ENCODE measurements at regions not wholly inside any gene's neighbourhood (a gene's known extent, or its start where the extent isn't known, plus 50 kb on each side); places are given as distances from the start of the nearest gene placed in this dataset.
A peak's percentile ranks its signal among the peaks of the same experiment; 100 is the strongest.

- DNase-seq (ENCODE audit: low read depth) (no peak), FAIRE-seq (no peak)
- no peaks in the 10 kb centered on the region for H3K36me3 ChIP-seq (ENCODE audit: control insufficient read depth, insufficient read depth, low read length)
- no peak overlapping the region for H3K4me3 ChIP-seq (ENCODE audit: low read depth, low read length)
- no peak for TF ChIP-seq CTCF (IDR thresholded peaks at IDR 0.05; ENCODE audit: insufficient read depth, low read length, severe bottlenecking)
- no peaks in the 10 kb centered on the region for H3K27me3 ChIP-seq (ENCODE audit: control insufficient read depth, insufficient read depth, low read length)
Observed at GRCh38 chr5:148926207-148926606, 99.8 kb downstream of the ADRB2 start.

GRCh38 chr5:148927307-148927946 lies 101.0 kb downstream of the ADRB2 start:
- H3K27me3 ChIP-seq (ENCODE audit: control insufficient read depth, insufficient read depth, low read length): no peaks in the 10 kb centered on the region
- no peak overlapping the region for H3K4me3 ChIP-seq (ENCODE audit: low read depth, low read length)
- H3K36me3 ChIP-seq (ENCODE audit: control insufficient read depth, insufficient read depth, low read length): no peaks in the 10 kb centered on the region
- DNase-seq (ENCODE audit: low read depth) (no peak), FAIRE-seq (no peak)
- TF ChIP-seq CTCF (IDR thresholded peaks at IDR 0.05; ENCODE audit: insufficient read depth, low read length, severe bottlenecking): no peak

GRCh38 chr5:148928141-148928540 lies 101.7 kb downstream of the ADRB2 start:
- H3K4me3 ChIP-seq (ENCODE audit: low read depth, low read length): no peak overlapping the region
- peak; percentile 40 for DNase-seq (ENCODE audit: low read depth)
- TF ChIP-seq CTCF (IDR thresholded peaks at IDR 0.05; ENCODE audit: insufficient read depth, low read length, severe bottlenecking): no peak
- no peaks in the 10 kb centered on the region for H3K27me3 ChIP-seq (ENCODE audit: control insufficient read depth, insufficient read depth, low read length)
- H3K36me3 ChIP-seq (ENCODE audit: control insufficient read depth, insufficient read depth, low read length): no peaks in the 10 kb centered on the region
- FAIRE-seq: no peak

- H3K4me3 ChIP-seq (ENCODE audit: low read depth, low read length): no peak overlapping the region
- FAIRE-seq (no peak), DNase-seq (ENCODE audit: low read depth) (no peak)
- TF ChIP-seq CTCF (IDR thresholded peaks at IDR 0.05; ENCODE audit: insufficient read depth, low read length, severe bottlenecking): no peak
- H3K36me3 ChIP-seq (ENCODE audit: control insufficient read depth, insufficient read depth, low read length): no peaks in the 10 kb centered on the region
- no peaks in the 10 kb centered on the region for H3K27me3 ChIP-seq (ENCODE audit: control insufficient read depth, insufficient read depth, low read length)
Observed at GRCh38 chr5:148931453-148932057, 105.1 kb downstream of the ADRB2 start.

GRCh38 chr5:148932355-148932935 lies 106.0 kb downstream of the ADRB2 start:
- DNase-seq (ENCODE audit: low read depth): no peak
- Histone ChIP-seq H3K36me3 (ENCODE audit: control insufficient read depth, insufficient read depth, low read length) (no peaks in the 10 kb centered on the region), H3K4me3 (ENCODE audit: low read depth, low read length) (no peak overlapping the region), H3K27me3 (ENCODE audit: control insufficient read depth, insufficient read depth, low read length) (no peaks in the 10 kb centered on the region)
- no peak for TF ChIP-seq CTCF (IDR thresholded peaks at IDR 0.05; ENCODE audit: insufficient read depth, low read length, severe bottlenecking)
- no peak for FAIRE-seq
